Fibroblast of skin of right biceps (primary cell): ENCODE measurements at regions not wholly inside any gene's neighbourhood (a gene's known extent, or its start where the extent isn't known, plus 50 kb on each side); places are given as distances from the start of the nearest gene placed in this dataset.
"Not testable (repeated sequence)": the region's sequence is repeated elsewhere in the genome, so short reads cannot be mapped to it uniquely, and the experiment has no call there.

Experiments
- DNase-seq: peaks from one replicate; pipeline ENCODE4 v3.0.0-alpha.2; 2013

DNA sequence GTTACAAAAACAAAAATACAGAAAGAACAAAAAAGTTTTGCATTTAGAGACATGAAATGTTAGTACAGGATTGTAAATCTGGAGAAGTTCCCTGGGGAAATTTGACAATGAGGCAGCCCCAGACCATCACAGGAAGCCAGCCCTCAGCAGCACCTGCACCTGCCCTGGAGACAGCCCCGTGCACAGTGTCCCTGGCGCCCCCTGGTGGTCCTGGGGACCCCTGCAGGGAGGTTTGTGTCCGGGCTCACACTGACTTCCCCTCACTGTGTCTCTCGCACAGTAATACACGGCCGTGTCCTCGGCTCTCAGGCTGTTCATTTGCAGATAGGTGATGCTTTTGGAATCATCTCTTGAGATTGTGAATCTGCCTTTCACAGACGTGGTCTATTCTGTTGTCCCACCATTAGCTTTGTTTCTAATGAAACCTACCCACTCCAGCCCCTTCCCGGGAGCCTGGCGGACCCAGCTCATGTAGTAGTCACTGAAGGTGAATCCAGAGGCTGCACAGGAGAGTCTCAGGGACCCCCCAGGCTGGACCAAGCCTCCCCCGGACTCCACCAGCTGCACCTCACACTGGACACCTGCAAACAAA is 1248.6 kb downstream of the TMEM121 start:
- not testable (repeated sequence) for DNase-seq

DNA sequence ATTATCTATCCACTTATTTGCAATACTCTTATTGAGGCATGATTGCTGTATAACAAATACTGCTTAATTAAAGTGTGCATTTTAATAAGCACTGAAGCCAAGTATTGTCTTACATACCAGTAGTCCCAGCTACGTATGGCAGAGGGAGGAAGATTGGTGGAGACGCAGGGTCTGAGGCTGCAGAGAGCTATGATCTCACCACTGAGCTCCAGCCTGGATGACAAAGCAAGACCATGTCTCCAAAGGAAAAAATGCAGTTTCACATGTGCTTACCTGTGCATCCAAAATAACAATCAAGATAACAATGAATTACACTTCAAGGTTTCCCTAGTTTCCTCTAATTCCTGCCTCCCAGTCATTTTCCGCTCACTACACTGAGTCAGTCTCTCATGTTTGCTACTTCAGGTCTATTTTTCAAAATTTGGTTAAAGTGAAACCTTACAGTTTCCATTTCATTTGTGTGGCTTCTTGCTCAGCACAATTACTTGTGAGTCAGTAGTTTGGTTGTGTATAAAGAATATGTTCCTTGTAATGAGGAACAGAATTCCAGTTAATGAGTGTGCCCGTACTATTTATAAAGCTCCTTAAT is 1250.1 kb downstream of the TMEM121 start:
- DNase-seq: no peak

DNA sequence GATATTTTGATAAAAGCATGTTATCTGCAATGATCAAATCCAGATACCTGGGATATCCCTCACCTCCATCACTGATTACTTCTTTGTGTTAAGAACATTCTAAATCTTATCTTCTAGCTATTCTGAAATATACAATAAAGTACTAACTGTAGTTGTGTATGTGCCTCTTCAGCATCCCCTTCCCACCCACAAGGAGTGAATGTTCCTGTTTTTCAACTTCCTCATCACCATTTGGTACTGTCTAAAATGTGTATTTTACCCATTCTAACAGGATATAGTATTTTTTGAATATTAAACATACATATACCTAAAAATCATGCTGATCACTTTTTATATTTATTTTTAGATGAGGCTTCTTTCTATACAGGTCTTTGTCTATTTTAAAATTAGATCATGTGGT is 1252.6 kb downstream of the TMEM121 start:
- DNase-seq: no peak

DNA sequence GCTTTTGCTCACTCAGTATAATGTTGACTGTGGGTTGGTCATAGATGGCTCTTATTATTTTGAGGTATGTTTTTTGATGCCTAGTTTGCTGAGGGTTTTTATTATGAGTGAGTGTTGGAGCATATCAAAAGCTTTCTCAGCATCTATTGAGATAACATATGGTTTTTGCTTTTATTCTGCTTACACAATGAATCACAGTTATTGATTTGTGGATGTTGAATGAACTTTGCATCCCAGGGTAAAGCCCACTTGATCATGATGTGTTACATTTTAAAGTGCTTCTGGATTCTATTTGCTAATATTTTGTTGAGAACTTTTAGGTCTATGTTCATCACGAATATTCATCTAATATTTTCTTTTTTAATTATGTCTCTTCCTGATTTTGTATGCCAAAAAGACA is 1260.3 kb downstream of the TMEM121 start:
- no peak for DNase-seq

DNA sequence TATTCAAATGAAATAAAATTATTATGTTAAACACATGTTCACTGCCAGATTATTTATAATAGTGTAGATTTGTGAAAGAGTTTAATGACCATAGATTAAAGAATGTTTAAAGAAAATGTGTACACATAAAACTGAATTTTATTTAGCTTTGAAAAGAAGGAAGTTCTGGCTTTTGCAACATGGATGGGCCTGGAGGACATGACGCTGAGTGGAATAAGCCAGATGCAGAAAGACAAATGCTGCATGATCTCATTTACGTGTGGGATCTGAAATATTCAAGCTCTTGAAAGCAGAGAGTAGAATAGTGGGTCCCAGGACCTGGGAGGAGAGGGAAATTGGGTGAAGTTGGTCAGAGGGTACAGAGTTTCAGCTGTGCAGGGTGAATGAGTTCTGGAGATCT is 1261.2 kb downstream of the TMEM121 start:
- no peak for DNase-seq

DNA sequence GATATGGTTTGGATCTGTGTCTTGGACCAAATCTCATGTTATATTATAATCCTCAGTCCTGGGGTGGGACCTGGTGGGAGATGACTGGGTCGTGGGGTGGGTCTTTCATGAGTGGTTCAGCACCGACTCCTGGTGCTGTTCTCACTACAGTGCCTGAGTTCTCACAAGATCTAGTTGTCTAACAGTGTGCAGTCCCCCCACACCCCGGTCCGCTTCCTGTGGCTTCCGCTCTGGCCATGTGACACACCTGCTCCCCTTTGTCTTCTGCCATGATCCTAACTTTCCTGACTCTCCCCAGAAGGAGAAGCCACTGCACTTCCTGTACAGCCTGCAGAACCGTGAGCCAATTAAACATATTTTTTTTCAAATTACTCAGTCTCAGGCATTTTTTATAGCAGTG is 1262.2 kb downstream of the TMEM121 start:
- DNase-seq: no peak

DNA sequence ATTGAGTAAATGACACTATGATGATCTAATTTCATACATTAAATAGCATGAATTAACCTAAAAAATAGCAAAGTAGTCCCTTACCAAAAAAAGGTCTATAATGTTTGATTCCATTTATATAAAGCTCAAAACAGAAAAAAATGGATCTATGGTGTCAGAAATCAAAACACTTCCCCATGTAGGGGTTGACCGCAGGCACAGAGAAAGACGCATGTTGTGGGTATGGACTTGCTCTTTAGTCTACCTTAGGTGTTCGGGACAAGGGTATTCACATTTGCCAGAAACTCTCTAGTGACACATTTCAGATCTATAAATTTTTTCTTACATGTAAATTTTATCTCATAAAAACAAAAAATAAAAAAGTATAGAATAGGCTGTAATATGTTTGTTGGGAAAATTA is 1262.9 kb downstream of the TMEM121 start:
- no peak for DNase-seq

DNA sequence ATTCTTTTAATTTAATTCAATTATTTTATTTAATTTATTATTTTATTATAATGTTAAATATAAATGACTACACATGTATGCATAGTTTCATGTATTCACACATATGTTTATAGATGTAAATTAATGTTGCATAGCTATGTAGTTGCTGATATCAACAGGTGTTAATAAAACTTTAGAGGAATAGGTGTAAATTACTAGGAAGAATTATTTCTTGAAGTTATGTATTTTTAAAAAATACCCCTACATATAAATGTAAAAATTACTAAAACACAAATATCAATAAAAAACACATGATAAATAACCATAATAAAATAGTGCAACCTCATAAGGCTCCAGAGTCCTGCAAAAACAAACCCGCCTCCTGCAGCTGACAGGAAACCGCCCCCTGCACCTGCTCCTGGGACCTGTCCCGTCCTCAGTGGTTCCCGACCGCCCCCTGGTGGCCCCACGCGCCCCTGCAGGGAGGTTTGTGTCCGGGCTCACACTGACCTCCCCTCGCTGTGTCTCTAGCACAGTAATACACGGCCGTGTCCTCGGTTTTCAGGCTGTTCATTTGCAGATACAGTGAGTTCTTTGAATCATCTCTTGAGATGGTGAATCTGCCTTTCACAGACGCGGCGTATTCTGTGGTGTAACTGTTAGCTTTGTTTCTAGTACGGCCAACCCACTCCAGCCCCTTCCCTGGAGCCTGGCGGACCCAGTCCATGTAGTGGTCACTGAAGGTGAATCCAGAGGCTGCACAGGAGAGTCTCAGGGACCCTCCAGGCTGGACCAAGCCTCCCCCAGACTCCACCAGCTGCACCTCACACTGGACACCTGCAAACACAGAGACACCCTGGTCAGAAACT is 1264.0 kb downstream of the TMEM121 start:
- no peak for DNase-seq

DNA sequence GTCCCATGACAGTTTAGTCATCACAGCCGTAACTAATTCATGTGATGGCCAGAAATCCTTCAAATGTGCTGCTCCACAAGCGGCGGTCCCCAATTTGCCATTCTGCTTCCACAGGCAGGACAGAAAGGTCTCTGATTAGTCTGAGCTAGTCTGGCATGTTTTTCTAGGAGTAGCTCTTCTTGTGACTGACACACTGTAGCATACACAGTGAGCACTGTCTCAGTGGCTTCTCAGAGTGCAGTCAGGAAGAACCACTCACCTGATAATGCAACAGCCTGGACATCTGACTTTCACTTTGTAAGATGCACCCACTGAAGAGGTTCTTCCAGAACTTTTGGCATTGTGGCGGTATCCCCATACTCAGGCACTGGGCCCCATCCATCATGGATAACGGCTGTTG is 1266.2 kb downstream of the TMEM121 start:
- DNase-seq: no peak

DNA sequence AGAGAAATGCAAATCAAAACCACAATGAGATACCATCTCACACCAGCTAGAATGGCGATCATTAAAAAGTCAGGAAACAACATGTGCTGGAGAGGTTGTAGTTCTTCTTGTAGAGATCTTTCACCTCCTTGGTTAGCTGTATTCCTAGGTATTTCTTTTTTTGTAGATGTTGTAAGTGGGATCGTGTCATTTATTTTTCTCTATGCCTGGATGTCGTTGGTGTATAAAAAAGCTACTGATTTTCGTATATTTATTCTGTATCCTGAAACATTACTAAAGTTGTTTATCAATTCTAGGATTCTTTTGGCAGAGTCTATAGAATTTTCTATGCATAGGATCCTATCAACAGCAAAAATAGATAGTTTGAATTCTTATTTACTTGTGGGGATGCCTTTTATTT is 1271.8 kb downstream of the TMEM121 start:
- not testable (repeated sequence) for DNase-seq

DNA sequence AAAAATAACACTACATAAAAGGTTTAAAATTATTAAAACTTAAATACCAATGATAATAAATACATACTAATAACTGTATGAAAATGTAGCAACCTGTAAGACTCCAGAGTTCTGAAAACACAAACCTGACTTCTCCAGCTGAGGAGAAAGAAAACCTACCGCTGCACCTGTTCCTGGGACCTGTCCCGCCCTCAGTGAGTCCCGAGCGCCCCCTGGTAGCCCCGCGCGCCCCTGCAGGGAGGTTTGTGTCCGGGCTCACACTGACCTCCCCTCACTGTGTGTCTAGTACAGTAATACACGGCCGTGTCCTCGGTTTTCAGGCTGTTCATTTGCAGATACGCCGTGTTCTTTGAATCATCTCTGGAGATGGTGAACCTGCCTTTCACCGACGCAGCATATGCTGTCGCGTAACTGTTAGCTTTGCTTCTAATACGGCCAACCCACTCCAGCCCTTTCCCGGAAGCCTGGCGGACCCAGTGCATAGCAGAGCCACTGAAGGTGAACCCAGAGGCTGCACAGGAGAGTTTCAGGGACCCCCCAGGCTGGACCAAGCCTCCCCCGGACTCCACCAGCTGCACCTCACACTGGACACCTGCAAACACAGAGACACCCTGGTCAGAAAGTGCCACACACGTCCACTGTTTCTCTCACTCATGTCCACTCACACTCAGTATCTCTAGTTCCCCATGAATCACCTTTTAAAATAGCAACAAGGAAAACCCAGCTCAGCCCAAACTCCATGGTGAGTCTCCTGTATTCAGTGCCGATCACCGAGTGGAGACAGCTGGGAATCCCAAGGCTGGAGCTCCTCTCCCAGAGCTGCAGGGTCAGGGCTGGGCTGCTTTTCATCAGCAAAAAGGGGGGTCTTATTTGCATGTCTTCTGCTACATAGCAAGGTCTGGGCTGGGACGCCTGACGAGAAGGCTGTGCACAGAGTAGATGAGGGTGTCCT is 1276.3 kb downstream of the TMEM121 start:
- DNase-seq: no peak

DNA sequence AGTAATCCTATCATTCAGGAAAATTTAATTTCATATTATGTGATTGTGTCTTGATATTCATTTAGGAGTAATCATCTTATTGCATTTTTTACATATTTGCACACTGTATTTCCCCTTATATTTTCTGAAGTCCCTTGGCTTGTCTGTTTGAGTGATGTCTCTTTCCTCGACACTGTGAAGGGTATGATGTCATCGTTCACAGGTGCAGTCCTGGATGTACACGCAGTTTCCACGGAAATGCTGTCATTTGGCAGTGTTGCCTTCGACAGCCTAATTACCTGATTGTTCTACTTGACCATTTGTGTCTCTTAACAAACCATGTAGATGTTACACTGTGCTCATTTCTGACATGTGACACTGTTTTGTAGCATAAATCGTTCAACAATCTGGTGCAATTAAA is 1277.0 kb downstream of the TMEM121 start:
- DNase-seq: no peak

DNA sequence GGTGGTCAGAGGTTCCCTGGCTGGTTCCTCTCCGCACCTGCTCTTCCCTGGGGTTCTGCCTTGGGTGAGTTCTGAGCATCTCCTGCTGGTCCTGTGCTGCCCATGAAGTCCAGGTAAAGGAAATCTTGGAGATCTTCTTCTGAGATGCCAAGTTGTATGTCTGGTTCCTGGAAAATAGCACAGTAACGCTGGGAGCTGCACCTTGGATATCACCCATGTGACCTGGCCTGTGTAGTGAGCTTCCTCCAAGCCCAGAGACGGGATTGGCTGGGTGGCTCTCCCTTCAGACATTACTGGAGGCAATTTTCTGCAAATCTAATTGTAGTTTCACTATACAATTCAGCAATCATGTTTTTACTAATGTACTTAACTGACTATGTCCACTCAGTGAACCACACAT is 1281.1 kb downstream of the TMEM121 start:
- no peak for DNase-seq

DNA sequence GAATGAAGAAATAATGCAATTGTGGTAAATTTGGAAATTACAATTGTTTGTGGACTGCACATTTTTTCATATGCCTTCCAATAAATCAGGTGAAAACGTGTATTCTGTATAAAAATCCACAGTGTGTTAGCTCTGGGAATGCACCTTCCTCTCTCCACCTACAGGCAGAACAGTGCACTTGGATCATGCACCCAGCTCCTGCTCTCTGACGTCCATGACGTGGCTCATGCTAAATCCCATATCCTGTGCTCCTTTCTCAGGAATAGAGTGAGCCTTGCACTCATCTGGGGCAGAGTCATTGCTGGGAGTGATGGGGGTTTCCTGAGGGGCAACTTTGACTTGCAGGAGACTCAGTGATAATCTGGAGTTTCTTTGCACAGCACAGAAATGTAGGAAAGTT is 1282.1 kb downstream of the TMEM121 start:
- DNase-seq: no peak

DNA sequence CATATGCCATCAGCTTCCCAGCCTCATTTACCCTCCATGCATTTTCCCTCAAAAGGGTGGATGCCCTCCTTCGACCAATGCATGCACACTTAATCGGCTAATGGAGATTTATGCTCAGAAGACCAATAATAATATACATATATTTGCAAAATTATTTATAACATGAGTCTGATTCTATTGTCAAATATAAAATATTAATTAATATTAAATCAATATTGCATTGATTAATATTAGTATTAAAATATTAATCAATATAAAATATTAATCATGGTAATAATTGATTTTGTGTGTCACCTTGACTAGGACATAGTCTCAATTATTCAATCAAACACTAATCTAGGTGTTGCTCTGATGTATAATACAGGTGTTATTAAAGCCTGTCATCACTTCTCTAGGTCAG is 1282.5 kb downstream of the TMEM121 start:
- DNase-seq: no peak

DNA sequence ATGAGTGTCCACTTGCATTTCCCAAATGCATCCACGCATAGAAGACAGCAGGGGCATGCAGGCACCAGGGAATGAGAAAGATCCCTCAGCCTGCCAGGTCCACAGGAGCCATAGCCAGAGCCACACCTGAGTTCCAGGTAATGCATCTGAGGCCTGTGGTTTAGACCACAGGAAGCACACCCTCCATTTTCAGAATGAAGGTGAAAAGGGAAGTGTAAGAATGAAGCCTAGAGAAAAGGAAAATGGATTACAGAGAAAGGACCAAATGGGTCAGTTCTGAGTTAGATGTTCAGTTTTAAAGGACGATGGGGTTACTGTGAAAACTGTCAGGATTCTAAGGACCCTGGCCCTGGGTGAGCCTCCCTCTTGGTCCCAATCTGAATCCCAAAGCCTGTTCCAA is 1283.2 kb downstream of the TMEM121 start:
- no peak for DNase-seq

DNA sequence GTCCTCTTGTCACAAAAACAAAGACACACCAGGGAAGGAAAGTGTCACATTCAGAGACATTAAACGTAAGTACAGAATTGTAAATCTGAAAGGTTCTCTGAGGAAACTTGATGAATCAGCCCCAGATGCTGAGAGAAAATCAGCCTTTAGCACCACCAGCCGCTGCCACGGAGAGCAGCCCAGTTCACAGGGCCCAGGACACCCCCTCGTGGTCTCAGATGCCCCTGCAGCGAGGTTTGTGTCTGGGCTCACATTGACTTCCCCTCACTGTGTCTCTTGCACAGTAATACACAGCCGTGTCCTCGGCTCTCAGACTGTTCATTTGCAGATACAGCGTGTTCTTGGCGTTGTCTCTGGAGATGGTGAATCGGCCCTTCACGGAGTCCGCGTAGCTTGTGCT is 1283.8 kb downstream of the TMEM121 start:
- not testable (repeated sequence) for DNase-seq

DNA sequence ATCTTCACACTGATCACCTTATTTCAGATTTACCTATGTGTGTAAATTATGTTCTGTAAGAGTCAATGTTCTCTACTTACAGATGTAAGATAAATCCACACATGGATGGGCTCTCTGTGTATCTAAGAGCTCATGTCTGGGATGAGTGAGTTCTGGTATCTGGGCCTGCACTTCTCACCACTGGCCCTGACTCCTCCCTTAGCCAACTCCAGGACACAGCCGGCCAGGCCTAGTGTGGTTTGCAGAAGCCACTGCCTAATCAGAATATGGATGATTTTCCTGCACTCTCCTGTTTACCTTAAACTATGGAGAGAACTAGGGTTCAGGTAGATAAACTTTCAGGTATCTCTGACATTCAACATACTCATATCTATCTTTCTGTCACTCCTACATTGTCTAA is 1284.8 kb downstream of the TMEM121 start:
- no peak for DNase-seq

DNA sequence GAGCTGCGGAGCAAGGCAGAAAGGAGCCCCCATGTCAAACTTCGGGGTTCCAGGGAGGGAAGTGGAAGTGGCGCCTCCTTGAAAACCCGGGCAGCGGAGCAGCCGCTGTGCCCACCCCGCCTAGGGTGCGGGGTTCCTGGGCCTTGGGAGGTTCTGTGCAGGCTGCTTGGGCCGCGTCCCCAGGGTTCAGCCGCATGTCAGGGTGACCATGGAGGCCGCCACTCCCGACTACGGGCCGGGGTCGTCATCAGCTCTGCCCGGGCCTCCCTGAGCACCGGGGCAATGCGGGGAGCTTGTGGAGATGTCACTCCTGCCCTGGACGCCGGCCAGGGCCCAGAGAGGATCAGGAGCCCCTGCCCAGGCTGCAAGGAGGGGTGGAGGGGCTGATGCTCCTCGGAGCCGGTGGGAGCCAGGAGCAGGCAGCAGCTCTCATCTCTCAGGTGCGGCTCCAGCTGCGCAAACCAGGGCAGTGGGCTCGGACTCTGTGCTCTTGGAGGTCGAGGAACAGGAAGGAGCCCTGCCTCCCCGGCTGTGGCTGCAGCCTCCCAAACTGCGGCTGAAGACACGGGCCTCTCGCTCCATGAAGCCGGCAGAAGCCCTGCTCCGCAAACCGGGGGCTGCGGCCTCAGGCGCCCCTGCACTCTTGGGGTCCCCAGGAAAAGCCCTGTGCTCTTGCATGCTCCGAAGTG is 1286.5 kb downstream of the TMEM121 start:
- DNase-seq: no peak

DNA sequence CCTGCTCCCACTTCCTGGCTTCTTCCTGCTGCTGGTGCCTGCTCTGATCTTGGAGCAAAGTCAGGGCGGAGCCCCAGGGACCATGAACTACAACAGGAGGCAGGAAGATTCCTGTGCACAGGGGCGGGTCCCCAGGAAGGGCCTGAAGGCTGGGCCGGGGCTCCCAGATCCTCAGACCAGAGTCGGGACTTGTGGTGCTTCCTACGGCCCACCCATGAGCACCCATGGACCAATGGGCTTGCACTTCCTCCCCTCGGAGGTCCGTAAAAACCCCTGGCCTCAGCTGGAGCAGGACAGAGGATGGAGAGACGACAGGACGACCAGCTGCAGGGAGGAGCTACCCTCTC is 1287.1 kb downstream of the TMEM121 start:
- DNase-seq: no peak

DNA sequence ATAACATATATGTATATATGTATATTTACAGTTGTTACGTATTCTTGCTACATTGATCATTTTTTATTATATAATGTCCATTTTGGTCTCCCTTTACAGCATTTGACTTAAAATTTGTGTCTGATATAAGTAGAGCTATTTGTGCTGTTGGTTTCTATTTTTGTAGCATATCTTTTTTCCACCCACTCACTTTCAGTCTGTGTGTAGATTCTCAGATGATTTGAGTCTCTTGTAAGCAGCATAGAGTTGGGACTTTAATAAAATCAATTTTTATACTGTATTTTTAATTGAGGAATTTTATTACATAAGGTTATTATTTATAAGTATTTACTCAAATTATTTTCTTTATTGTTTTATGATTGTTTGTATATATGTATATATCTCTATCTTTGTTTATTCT is 1293.7 kb downstream of the TMEM121 start:
- DNase-seq: no peak

DNA sequence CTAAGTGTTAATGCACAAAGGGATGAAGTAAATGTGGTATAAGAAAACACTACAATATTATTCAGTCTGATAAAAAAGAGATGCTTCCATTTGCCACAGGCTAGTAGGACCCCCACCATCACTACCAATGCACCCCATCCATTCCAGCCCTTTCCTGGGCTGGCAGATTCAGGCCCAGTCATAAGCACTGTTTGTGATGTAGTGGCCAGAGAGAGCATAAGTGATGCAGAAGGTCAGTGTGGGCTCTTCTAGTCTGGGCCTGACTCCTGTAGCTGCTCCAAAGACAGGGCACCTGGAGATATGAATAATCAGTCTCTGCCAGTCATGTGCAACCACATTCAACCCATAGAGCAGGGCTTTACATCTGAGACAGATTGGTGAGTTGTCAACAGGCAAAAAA is 1294.7 kb downstream of the TMEM121 start:
- DNase-seq: no peak

DNA sequence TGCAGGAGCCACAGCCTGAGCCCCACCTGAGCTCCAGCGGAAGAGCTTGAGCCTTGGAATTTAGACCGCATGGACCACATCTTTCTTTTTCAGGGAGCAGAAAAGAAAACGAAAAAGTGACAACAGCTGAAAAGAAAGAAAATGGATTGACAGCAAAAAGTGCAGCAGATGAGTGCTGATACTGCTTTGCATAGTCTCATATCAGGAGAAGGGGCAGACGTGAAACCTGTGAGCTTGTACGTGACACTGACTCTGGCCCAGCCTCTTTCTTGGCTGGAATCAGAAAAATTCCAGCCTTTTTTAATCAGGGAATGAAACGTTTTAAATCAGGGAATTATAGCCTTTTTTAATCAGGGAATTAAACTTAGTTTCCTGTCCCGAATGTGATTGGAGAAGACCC is 1296.5 kb downstream of the TMEM121 start:
- DNase-seq: no peak
